Putamen (tissue), 1 donor: ENCODE measurements at regions not wholly inside any gene's neighbourhood (a gene's known extent, or its start where the extent isn't known, plus 50 kb on each side); places are given as distances from the start of the nearest gene placed in this dataset.
"Not testable (repeated sequence)": the region's sequence is repeated elsewhere in the genome, so short reads cannot be mapped to it uniquely, and the experiment has no call there.

Experiments
- DNase-seq: peaks from one replicate; pipeline ENCODE4 v3.0.0-alpha.2; 2016; ENCODE audit warnings: low spot score

GRCh38 chr9:33695299-33695698, 100.1 kb upstream of the PRSS3 start:
- no peak for DNase-seq

- DNase-seq: no peak
These were observed 99.5 kb upstream of the PRSS3 start for GRCh38 chr9:33695856-33696255.

- no peak for DNase-seq
These were observed 98.2 kb upstream of the PRSS3 start for GRCh38 chr9:33697171-33697570.

- DNase-seq: no peak
These were observed 97.1 kb upstream of the PRSS3 start for GRCh38 chr9:33698267-33698666.

- DNase-seq: not testable (repeated sequence)
These were observed 94.4 kb upstream of the PRSS3 start for GRCh38 chr9:33700940-33701339.

- DNase-seq: no peak
These were observed 91.8 kb upstream of the PRSS3 start for GRCh38 chr9:33703430-33704102.

- not testable (repeated sequence) for DNase-seq
These were observed 89.9 kb upstream of the PRSS3 start for GRCh38 chr9:33705440-33705839.

GRCh38 chr9:33708441-33708840, 86.9 kb upstream of the PRSS3 start:
- no peak for DNase-seq

GRCh38 chr9:33709269-33709668, 86.1 kb upstream of the PRSS3 start:
- no peak for DNase-seq

- not testable (repeated sequence) for DNase-seq
These were observed 83.9 kb upstream of the PRSS3 start for GRCh38 chr9:33711418-33711817.

- no peak for DNase-seq
These were observed 80.4 kb upstream of the PRSS3 start for GRCh38 chr9:33714989-33715388.

- no peak for DNase-seq
These were observed 76.4 kb upstream of the PRSS3 start for GRCh38 chr9:33718987-33719386.

GRCh38 chr9:33719581-33720374, 75.6 kb upstream of the PRSS3 start:
- DNase-seq: no peak

- peak; percentile 65 for DNase-seq
These were observed 73.5 kb upstream of the PRSS3 start for GRCh38 chr9:33721674-33722358.

- no peak for DNase-seq
These were observed 73.0 kb upstream of the PRSS3 start for GRCh38 chr9:33722359-33722675.

GRCh38 chr9:33728613-33729012, 66.7 kb upstream of the PRSS3 start:
- DNase-seq: no peak

- DNase-seq: no peak
These were observed 64.2 kb upstream of the PRSS3 start for GRCh38 chr9:33731142-33731541.

GRCh38 chr9:33731625-33732024, 63.7 kb upstream of the PRSS3 start:
- no peak for DNase-seq

GRCh38 chr9:33734247-33734940, 61.0 kb upstream of the PRSS3 start:
- not testable (repeated sequence) for DNase-seq

GRCh38 chr9:33734941-33735835, 60.2 kb upstream of the PRSS3 start:
- DNase-seq: not testable (repeated sequence)

GRCh38 chr9:33737811-33738606, 57.4 kb upstream of the PRSS3 start:
- DNase-seq: no peak
